ENCODE measurements at regions not wholly inside any gene's neighbourhood (a gene's known extent, or its start where the extent isn't known, plus 50 kb on each side); places are given as distances from the start of the nearest gene placed in this dataset.

DNA sequence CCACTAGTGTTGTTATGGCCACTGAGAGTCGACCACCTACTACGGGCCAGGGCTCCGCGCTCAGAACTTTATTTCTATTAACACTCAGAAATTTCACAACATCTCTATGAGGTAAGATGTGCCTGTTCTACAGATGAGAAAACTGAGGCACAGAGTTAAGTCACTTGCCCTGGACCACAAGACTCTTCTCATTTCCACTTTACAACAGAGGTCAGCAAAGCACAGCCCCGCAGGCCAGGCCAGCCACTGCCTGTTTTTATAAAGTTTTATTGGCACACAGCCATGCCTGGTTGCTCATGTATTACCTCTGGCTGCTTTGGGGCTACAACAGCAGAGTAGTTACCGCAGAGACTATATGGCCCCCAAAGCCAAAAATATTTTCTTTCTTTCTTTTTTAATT lies 503.6 kb downstream of the SHQ1 start:
- Histone ChIP-seq H3K27ac (ENCODE audit: low read length) (no peak overlapping the region), H3K4me3 (ENCODE audit: low read length) (no peak overlapping the region), H3K9me3 (replicated peaks; ENCODE audit: control insufficient read depth, low read depth, low read length) (no peaks in the 10 kb centered on the region), H3K27me3 (ENCODE audit: control insufficient read depth, insufficient read depth, low read length) (peaks cover 2% of the 10 kb centered on the region), H3K36me3 (ENCODE audit: control insufficient read depth, insufficient read depth, low read length) (no peaks in the 10 kb centered on the region), H3K4me1 (ENCODE audit: control insufficient read depth, insufficient read depth, low read length) (peaks cover 21% of the 10 kb centered on the region)
- no peak for DNase-seq
- 68% methylated on average over 2 of the region's 6 CpGs for WGBS (ENCODE audit: insufficient coverage)

DNA sequence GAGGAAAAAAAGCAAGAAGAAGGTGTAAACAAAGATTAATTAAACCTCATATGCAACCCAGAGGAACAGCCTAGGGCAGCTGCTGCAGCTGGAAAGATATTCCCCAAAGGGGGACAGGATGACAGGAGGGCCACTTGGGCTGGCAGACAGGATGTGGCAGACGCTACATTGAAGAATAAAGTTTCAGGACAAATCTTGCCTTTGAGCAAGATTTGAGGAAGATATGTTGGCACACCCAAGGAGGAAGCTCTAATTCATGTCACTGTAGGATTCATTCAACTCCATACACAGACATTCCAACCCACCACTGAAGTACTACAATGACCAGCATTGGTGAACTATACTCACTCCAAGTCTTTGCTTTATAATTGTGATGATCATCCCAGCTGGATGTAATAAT lies 504.0 kb downstream of the SHQ1 start:
- Histone ChIP-seq H3K27ac (ENCODE audit: low read length) (no peak overlapping the region), H3K4me1 (ENCODE audit: control insufficient read depth, insufficient read depth, low read length) (peaks cover 25% of the 10 kb centered on the region), H3K36me3 (ENCODE audit: control insufficient read depth, insufficient read depth, low read length) (no peaks in the 10 kb centered on the region), H3K9me3 (replicated peaks; ENCODE audit: control insufficient read depth, low read depth, low read length) (no peaks in the 10 kb centered on the region), H3K27me3 (ENCODE audit: control insufficient read depth, insufficient read depth, low read length) (peaks cover 2% of the 10 kb centered on the region), H3K4me3 (ENCODE audit: low read length) (no peak overlapping the region)
- no peak for DNase-seq
- WGBS (ENCODE audit: insufficient coverage) = 83% methylated on average over 1 of the region's 1 CpG

GRCh38 chr3:72343078-72343477 lies 505.2 kb downstream of the SHQ1 start:
- DNase-seq = no peak
- H3K4me1 ChIP-seq (ENCODE audit: control insufficient read depth, insufficient read depth, low read length) = peaks cover 30% of the 10 kb centered on the region
- H3K27me3 ChIP-seq (ENCODE audit: control insufficient read depth, insufficient read depth, low read length) = peaks cover 2% of the 10 kb centered on the region
- no peaks in the 10 kb centered on the region for H3K36me3 ChIP-seq (ENCODE audit: control insufficient read depth, insufficient read depth, low read length)
- H3K4me3 ChIP-seq (ENCODE audit: low read length) = no peak overlapping the region
- no peak overlapping the region for H3K27ac ChIP-seq (ENCODE audit: low read length)
- no peaks in the 10 kb centered on the region for H3K9me3 ChIP-seq (replicated peaks; ENCODE audit: control insufficient read depth, low read depth, low read length)
- WGBS (ENCODE audit: insufficient coverage) = no CpG with 5 or more reads among the region's 3 CpGs

GRCh38 chr3:72342450-72342849 lies 505.8 kb downstream of the SHQ1 start:
- DNase-seq = no peak
- 76% methylated on average over 6 of the region's 10 CpGs for WGBS (ENCODE audit: insufficient coverage)
- Histone ChIP-seq H3K9me3 (replicated peaks; ENCODE audit: control insufficient read depth, low read depth, low read length) (no peaks in the 10 kb centered on the region), H3K27ac (ENCODE audit: low read length) (no peak overlapping the region), H3K4me3 (ENCODE audit: low read length) (no peak overlapping the region), H3K27me3 (ENCODE audit: control insufficient read depth, insufficient read depth, low read length) (peaks cover 2% of the 10 kb centered on the region), H3K4me1 (ENCODE audit: control insufficient read depth, insufficient read depth, low read length) (peaks cover 30% of the 10 kb centered on the region), H3K36me3 (ENCODE audit: control insufficient read depth, insufficient read depth, low read length) (no peaks in the 10 kb centered on the region)

- H3K36me3 ChIP-seq (ENCODE audit: control insufficient read depth, insufficient read depth, low read length) = no peaks in the 10 kb centered on the region
- H3K9me3 ChIP-seq (replicated peaks; ENCODE audit: control insufficient read depth, low read depth, low read length) = no peaks in the 10 kb centered on the region
- H3K4me3 ChIP-seq (ENCODE audit: low read length) = no peak overlapping the region
- 40% methylated on average over 1 of the region's 2 CpGs for WGBS (ENCODE audit: insufficient coverage)
- H3K27ac ChIP-seq (ENCODE audit: low read length) = no peak overlapping the region
- H3K27me3 ChIP-seq (ENCODE audit: control insufficient read depth, insufficient read depth, low read length) = peaks cover 2% of the 10 kb centered on the region
- DNase-seq = peak; percentile 70
- peaks cover 34% of the 10 kb centered on the region for H3K4me1 ChIP-seq (ENCODE audit: control insufficient read depth, insufficient read depth, low read length)
Measured at GRCh38 chr3:72341920-72342319, 506.3 kb downstream of the SHQ1 start.

GRCh38 chr3:72341380-72341770 lies 506.9 kb downstream of the SHQ1 start:
- WGBS (ENCODE audit: insufficient coverage) = 95% methylated on average over 3 of the region's 5 CpGs
- Histone ChIP-seq H3K4me3 (ENCODE audit: low read length) (no peak overlapping the region), H3K9me3 (replicated peaks; ENCODE audit: control insufficient read depth, low read depth, low read length) (no peaks in the 10 kb centered on the region), H3K36me3 (ENCODE audit: control insufficient read depth, insufficient read depth, low read length) (no peaks in the 10 kb centered on the region), H3K4me1 (ENCODE audit: control insufficient read depth, insufficient read depth, low read length) (peaks cover 40% of the 10 kb centered on the region), H3K27me3 (ENCODE audit: control insufficient read depth, insufficient read depth, low read length) (peaks cover 2% of the 10 kb centered on the region), H3K27ac (ENCODE audit: low read length) (no peak overlapping the region)
- no peak for DNase-seq

DNA sequence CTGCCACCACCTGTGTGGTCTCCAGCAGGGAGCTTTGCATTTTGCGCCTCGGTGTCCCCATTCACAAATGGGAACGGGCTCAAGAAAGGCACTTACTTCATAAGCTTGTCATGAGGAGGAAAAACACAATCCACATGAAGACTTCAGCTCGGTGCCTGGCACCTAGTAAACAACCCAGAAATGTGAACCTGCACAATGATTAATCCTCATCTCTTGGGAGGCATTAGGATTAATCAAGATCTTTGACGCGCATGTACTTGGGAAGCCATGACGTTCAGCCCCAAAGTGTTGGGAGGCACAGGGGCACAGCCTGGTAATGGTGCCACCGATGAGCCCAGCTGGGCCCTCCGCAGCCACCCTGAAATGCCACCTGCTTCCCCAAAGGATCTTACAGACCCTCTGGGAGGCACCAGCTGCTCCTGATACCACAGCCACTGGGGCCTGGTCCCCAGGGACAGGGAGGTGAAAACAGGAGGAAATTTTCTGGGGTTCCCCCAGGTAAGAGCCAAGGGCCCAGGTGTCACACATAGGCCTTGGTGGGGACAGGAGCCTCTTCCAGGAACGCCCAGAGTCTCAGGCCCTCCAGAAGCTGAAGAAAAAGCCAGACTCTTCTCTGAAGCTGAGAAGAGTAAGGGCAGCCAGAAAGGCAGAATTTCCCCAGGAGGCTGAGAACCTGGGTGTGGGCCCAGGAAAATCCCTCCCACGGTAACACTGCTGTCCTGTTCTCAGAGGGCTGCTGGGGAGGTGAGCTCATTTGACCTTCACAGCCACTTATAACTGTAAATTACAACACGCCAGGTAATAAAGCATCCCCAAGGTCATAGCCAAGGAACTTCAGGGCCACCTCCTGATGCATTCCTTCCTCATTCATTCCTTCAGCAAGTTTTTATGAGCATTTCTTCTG lies 507.5 kb downstream of the SHQ1 start:
- H3K4me1 ChIP-seq (ENCODE audit: control insufficient read depth, insufficient read depth, low read length) = peaks cover 46% of the 10 kb centered on the region
- no peaks in the 10 kb centered on the region for H3K9me3 ChIP-seq (replicated peaks; ENCODE audit: control insufficient read depth, low read depth, low read length)
- 79% methylated on average over 6 of the region's 12 CpGs for WGBS (ENCODE audit: insufficient coverage)
- peak; percentile 76 for DNase-seq
- no peak overlapping the region for H3K27ac ChIP-seq (ENCODE audit: low read length)
- no peaks in the 10 kb centered on the region for H3K36me3 ChIP-seq (ENCODE audit: control insufficient read depth, insufficient read depth, low read length)
- H3K27me3 ChIP-seq (ENCODE audit: control insufficient read depth, insufficient read depth, low read length) = peaks cover 2% of the 10 kb centered on the region
- H3K4me3 ChIP-seq (ENCODE audit: low read length) = no peak overlapping the region

- 65% methylated on average over 7 of the region's 9 CpGs for WGBS (ENCODE audit: insufficient coverage)
- Histone ChIP-seq H3K4me3 (ENCODE audit: low read length) (no peak overlapping the region), H3K4me1 (ENCODE audit: control insufficient read depth, insufficient read depth, low read length) (peaks cover 53% of the 10 kb centered on the region), H3K27me3 (ENCODE audit: control insufficient read depth, insufficient read depth, low read length) (peaks cover 2% of the 10 kb centered on the region), H3K27ac (ENCODE audit: low read length) (no peak overlapping the region), H3K9me3 (replicated peaks; ENCODE audit: control insufficient read depth, low read depth, low read length) (no peaks in the 10 kb centered on the region), H3K36me3 (ENCODE audit: control insufficient read depth, insufficient read depth, low read length) (no peaks in the 10 kb centered on the region)
- no peak for DNase-seq
Measured at GRCh38 chr3:72340056-72340455, 508.2 kb downstream of the SHQ1 start.

GRCh38 chr3:72339670-72340030 lies 508.6 kb downstream of the SHQ1 start:
- no peaks in the 10 kb centered on the region for H3K9me3 ChIP-seq (replicated peaks; ENCODE audit: control insufficient read depth, low read depth, low read length)
- 40% methylated on average over 1 of the region's 4 CpGs for WGBS (ENCODE audit: insufficient coverage)
- H3K27me3 ChIP-seq (ENCODE audit: control insufficient read depth, insufficient read depth, low read length) = peaks cover 2% of the 10 kb centered on the region
- peaks cover 55% of the 10 kb centered on the region for H3K4me1 ChIP-seq (ENCODE audit: control insufficient read depth, insufficient read depth, low read length)
- H3K27ac ChIP-seq (ENCODE audit: low read length) = no peak overlapping the region
- no peak for DNase-seq
- no peak overlapping the region for H3K4me3 ChIP-seq (ENCODE audit: low read length)
- H3K36me3 ChIP-seq (ENCODE audit: control insufficient read depth, insufficient read depth, low read length) = no peaks in the 10 kb centered on the region

GRCh38 chr3:72338942-72339669 lies 509.1 kb downstream of the SHQ1 start:
- H3K27me3 ChIP-seq (ENCODE audit: control insufficient read depth, insufficient read depth, low read length) = peaks cover 2% of the 10 kb centered on the region
- 64% methylated on average over 10 of the region's 11 CpGs for WGBS (ENCODE audit: insufficient coverage)
- no peak overlapping the region for H3K27ac ChIP-seq (ENCODE audit: low read length)
- H3K36me3 ChIP-seq (ENCODE audit: control insufficient read depth, insufficient read depth, low read length) = no peaks in the 10 kb centered on the region
- H3K4me1 ChIP-seq (ENCODE audit: control insufficient read depth, insufficient read depth, low read length) = peaks cover 55% of the 10 kb centered on the region
- H3K4me3 ChIP-seq (ENCODE audit: low read length) = no peak overlapping the region
- peak; percentile 77 for DNase-seq
- H3K9me3 ChIP-seq (replicated peaks; ENCODE audit: control insufficient read depth, low read depth, low read length) = no peaks in the 10 kb centered on the region

Data from muscle of leg (tissue), 3 donors.